KMS-11 (cell line): ENCODE measurements at regions not wholly inside any gene's neighbourhood (a gene's known extent, or its start where the extent isn't known, plus 50 kb on each side); places are given as distances from the start of the nearest gene placed in this dataset.

Experiments used
- H2AFZ ChIP-seq: fragments of 200-600 bp; sonication (generic); 2 replicates; pipeline ENCODE4 v1.6.1; 2016; ENCODE audit warnings: antibody characterized with exemption, mixed run types, low read depth
- H3K27ac ChIP-seq: fragments of 200-600 bp; sonication (generic); 2 replicates; pipeline ENCODE4 v1.6.1; 2016; ENCODE audit warnings: mild to moderate bottlenecking, mixed run types
- H3K27me3 ChIP-seq: fragments of 200-600 bp; sonication (generic); 2 replicates; pipeline ENCODE4 v1.6.1; 2017; ENCODE audit warnings: mild to moderate bottlenecking, low read depth, mixed run types, moderate library complexity; ENCODE audit not compliant: insufficient read depth
- H3K36me3 ChIP-seq: fragments of 200-600 bp; sonication (generic); 2 replicates; pipeline ENCODE4 v1.6.1; 2017; ENCODE audit warnings: mild to moderate bottlenecking, mixed run types; ENCODE audit not compliant: insufficient read depth
- H3K4me1 ChIP-seq: fragments of 200-600 bp; sonication (generic); 2 replicates; pipeline ENCODE4 v1.6.1; 2016; ENCODE audit warnings: mild to moderate bottlenecking, low read depth, mixed run types; ENCODE audit not compliant: poor library complexity, severe bottlenecking
- H3K4me2 ChIP-seq: fragments of 200-600 bp; sonication (generic); 2 replicates; pipeline ENCODE4 v1.7.0; 2016; ENCODE audit warnings: mild to moderate bottlenecking, mixed run types
- H3K4me3 ChIP-seq: fragments of 200-600 bp; sonication (generic); IDR thresholded peaks from 2 replicates; pipeline ENCODE4 v1.6.1; 2017; ENCODE audit warnings: low read depth, low read length, mixed read lengths; ENCODE audit not compliant: insufficient read depth
- H3K79me2 ChIP-seq: fragments of 200-600 bp; sonication (generic); 2 replicates; pipeline ENCODE4 v1.6.1; 2016; ENCODE audit warnings: low read depth, mixed run types; ENCODE audit not compliant: insufficient read depth
- H3K9ac ChIP-seq: fragments of 200-600 bp; sonication (generic); 2 replicates; pipeline ENCODE4 v1.6.1; 2016; ENCODE audit warnings: mild to moderate bottlenecking, mixed run types
- H4K20me1 ChIP-seq: fragments of 200-600 bp; sonication (generic); 2 replicates; pipeline ENCODE4 v1.6.1; 2016; ENCODE audit warnings: mild to moderate bottlenecking, mixed run types; ENCODE audit not compliant: insufficient read depth
- TF ChIP-seq, protein P1 (sequence below): fragments of 200-600 bp; sonication (generic); conservative IDR thresholded peaks from 2 replicates; pipeline ENCODE4 v1.6.1; 2017; ENCODE audit warnings: low read depth, mild to moderate bottlenecking, antibody characterized with exemption, low read length, moderate library complexity, mixed read lengths

- H2AFZ ChIP-seq, result no peak overlapping the region
- H3K36me3 ChIP-seq, result no peaks in the 10 kb centered on the region
- no peak overlapping the region for H3K27ac ChIP-seq
- H3K4me1 ChIP-seq, result no peaks in the 10 kb centered on the region
- no peak overlapping the region for H3K4me2 ChIP-seq
- no peaks in the 10 kb centered on the region for H3K27me3 ChIP-seq
- H3K79me2 ChIP-seq, result no peaks in the 10 kb centered on the region
- no peak overlapping the region for H3K4me3 ChIP-seq
- H4K20me1 ChIP-seq, result no peaks in the 10 kb centered on the region
- no peak overlapping the region for H3K9ac ChIP-seq
- TF ChIP-seq, protein P1, sequence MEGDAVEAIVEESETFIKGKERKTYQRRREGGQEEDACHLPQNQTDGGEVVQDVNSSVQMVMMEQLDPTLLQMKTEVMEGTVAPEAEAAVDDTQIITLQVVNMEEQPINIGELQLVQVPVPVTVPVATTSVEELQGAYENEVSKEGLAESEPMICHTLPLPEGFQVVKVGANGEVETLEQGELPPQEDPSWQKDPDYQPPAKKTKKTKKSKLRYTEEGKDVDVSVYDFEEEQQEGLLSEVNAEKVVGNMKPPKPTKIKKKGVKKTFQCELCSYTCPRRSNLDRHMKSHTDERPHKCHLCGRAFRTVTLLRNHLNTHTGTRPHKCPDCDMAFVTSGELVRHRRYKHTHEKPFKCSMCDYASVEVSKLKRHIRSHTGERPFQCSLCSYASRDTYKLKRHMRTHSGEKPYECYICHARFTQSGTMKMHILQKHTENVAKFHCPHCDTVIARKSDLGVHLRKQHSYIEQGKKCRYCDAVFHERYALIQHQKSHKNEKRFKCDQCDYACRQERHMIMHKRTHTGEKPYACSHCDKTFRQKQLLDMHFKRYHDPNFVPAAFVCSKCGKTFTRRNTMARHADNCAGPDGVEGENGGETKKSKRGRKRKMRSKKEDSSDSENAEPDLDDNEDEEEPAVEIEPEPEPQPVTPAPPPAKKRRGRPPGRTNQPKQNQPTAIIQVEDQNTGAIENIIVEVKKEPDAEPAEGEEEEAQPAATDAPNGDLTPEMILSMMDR, result no peak
These were observed 466.3 kb downstream of the HAPSTR1 start for GRCh38 chr16:9557713-9558112.

GRCh38 chr16:9566099-9566498 lies 474.7 kb downstream of the HAPSTR1 start:
- H3K27me3 ChIP-seq, result no peaks in the 10 kb centered on the region
- H3K36me3 ChIP-seq, result no peaks in the 10 kb centered on the region
- TF ChIP-seq, protein P1, result no peak
- no peaks in the 10 kb centered on the region for H3K79me2 ChIP-seq
- H3K27ac ChIP-seq, result no peak overlapping the region
- H3K4me3 ChIP-seq, result no peak overlapping the region
- H3K4me1 ChIP-seq, result no peaks in the 10 kb centered on the region
- no peak overlapping the region for H3K9ac ChIP-seq
- H2AFZ ChIP-seq, result no peak overlapping the region
- H3K4me2 ChIP-seq, result no peak overlapping the region
- H4K20me1 ChIP-seq, result no peaks in the 10 kb centered on the region

GRCh38 chr16:9567666-9568065 lies 476.2 kb downstream of the HAPSTR1 start:
- H3K4me1 ChIP-seq, result no peaks in the 10 kb centered on the region
- no peaks in the 10 kb centered on the region for H3K36me3 ChIP-seq

DNA sequence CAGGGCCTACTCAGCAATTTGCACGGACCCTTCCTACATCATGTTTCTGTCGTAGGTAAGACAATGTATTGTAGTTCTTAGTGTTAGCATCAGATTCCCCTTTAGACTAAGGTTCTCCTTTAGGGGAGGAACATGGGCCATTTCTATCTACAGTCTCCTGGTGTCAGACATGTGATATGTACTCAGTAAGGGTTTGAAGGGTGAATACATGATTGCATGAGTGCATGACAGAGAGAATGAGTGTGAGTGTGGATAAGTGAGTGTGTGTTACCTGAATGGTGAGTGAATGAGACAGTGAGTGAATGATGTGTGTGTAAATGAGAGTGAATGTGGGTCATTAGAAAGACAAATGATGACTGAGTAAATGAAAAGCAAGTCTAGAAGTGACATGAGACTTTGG lies 476.8 kb downstream of the HAPSTR1 start:
- Histone ChIP-seq H3K4me2 (no peak overlapping the region), H3K4me1 (no peaks in the 10 kb centered on the region), H2AFZ (no peak overlapping the region), H3K9ac (no peak overlapping the region), H4K20me1 (no peaks in the 10 kb centered on the region), H3K27ac (no peak overlapping the region), H3K4me3 (no peak overlapping the region), H3K79me2 (no peaks in the 10 kb centered on the region), H3K36me3 (no peaks in the 10 kb centered on the region), H3K27me3 (no peaks in the 10 kb centered on the region)
- TF ChIP-seq, protein P1, result no peak

More at GRCh38 chr16:9567666-9568065, 476.2 kb downstream of the HAPSTR1 start:
- Histone ChIP-seq H3K79me2 (no peaks in the 10 kb centered on the region), H4K20me1 (no peaks in the 10 kb centered on the region), H3K27me3 (no peaks in the 10 kb centered on the region), H3K9ac (no peak overlapping the region), H2AFZ (no peak overlapping the region), H3K4me3 (no peak overlapping the region), H3K4me2 (no peak overlapping the region), H3K27ac (no peak overlapping the region)
- TF ChIP-seq, protein P1, result no peak
